GM12878 (cell line): ENCODE measurements at regions not wholly inside any gene's neighbourhood (a gene's known extent, or its start where the extent isn't known, plus 50 kb on each side); places are given as distances from the start of the nearest gene placed in this dataset.

Experiments
- BHLHE40 ChIP-seq, 2 experiments: fragments of 450-650 bp in 1 of 2; IDR thresholded peaks; 2 replicates each; pipeline ENCODE4 v1.6.1; 2011 to 2017; ENCODE audit warnings: low read depth in 2 of 2, borderline replicate concordance in 1 of 2, improper control_type of control experiment in 1 of 2, low read length in 1 of 2, mild to moderate bottlenecking in 1 of 2
- PBX3 ChIP-seq: IDR thresholded peaks from 2 replicates; pipeline ENCODE4 v1.6.1; 2011; ENCODE audit warnings: mild to moderate bottlenecking, low read depth, low read length, moderate library complexity; ENCODE audit not compliant: insufficient replicate concordance
- TAF1 ChIP-seq: IDR thresholded peaks from 2 replicates; pipeline ENCODE4 v1.6.1; 2011; ENCODE audit warnings: mild to moderate bottlenecking, low read depth, low read length, borderline replicate concordance
- ZNF384 ChIP-seq: IDR thresholded peaks from 2 replicates; pipeline ENCODE4 v1.6.1; 2012; ENCODE audit warnings: low read depth, mild to moderate bottlenecking, low read length, improper control_type of control experiment, borderline replicate concordance
- ZSCAN29 ChIP-seq: fragments of 450-650 bp; IDR thresholded peaks from 2 replicates; pipeline ENCODE4 v1.6.1; 2017; ENCODE audit warnings: mild to moderate bottlenecking, moderate library complexity

- TF ChIP-seq TAF1 (no peak), BHLHE40 (IDR thresholded peaks at IDR 0.05; ENCODE audit: borderline replicate concordance in 1 of 2, low read depth in 2 of 2, low read length in 1 of 2) (no peak), PBX3 (no peak), ZSCAN29 (no peak), ZNF384 (no peak)
These were observed 139.5 kb upstream of the CST7 start for GRCh38 chr20:24809606-24810005.
